Ovary (tissue), 7 donors: ENCODE measurements at regions not wholly inside any gene's neighbourhood (a gene's known extent, or its start where the extent isn't known, plus 50 kb on each side); places are given as distances from the start of the nearest gene placed in this dataset.
"Not testable (repeated sequence)": the region's sequence is repeated elsewhere in the genome, so short reads cannot be mapped to it uniquely, and the experiment has no call there.

Experiments
- DNase-seq, 5 donors: peaks; one replicate each; pipeline ENCODE4 v3.0.0-alpha.2; 2019 to 2020
- H3K27ac ChIP-seq, 2 donors: fragments of 200-600 bp; one replicate each; pipeline versions ENCODE4 v1.5.1 to v1.8.0; 2019 to 2022
- H3K27me3 ChIP-seq: fragments of 200-600 bp; one replicate; pipeline ENCODE4 v1.8.0; 2022
- H3K36me3 ChIP-seq: fragments of 200-600 bp; sonication (generic); one replicate; pipeline ENCODE4 v1.5.1; 2019
- H3K4me1 ChIP-seq: one replicate; pipeline ENCODE4 v1.8.1; 2013; ENCODE audit warnings: mild to moderate bottlenecking, moderate library complexity; ENCODE audit not compliant: insufficient read depth
- H3K4me3 ChIP-seq: fragments of 200-600 bp; sonication (generic); one replicate; pipeline ENCODE4 v1.5.1; 2017
- H3K9me3 ChIP-seq, 2 donors: fragments of 200-600 bp in 1 of 2; sonication (generic) in 1 of 2; one replicate each; pipeline versions ENCODE4 v1.5.1 to v1.8.1; 2013 to 2019; ENCODE audit warnings: mild to moderate bottlenecking in 1 of 2, moderate library complexity in 1 of 2
- CTCF ChIP-seq, 3 donors: fragments of 450-650 bp in 2 of 3; fragments of 200-600 bp in 1 of 3; IDR thresholded peaks; one replicate each; pipeline versions ENCODE4 v1.5.1 to v1.8.0; 2016 to 2022; ENCODE audit warnings: antibody characterized with exemption in 3 of 3, mild to moderate bottlenecking in 1 of 3
- EP300 ChIP-seq: sonication (generic); formaldehyde crosslinking; IDR thresholded peaks from one replicate; pipeline ENCODE4 v1.6.1; 2017; ENCODE audit warnings: antibody characterized with exemption
- POLR2A ChIP-seq: fragments of 450-650 bp; IDR thresholded peaks from one replicate; pipeline ENCODE4 v1.6.1; 2017; ENCODE audit warnings: antibody characterized with exemption, mild to moderate bottlenecking, moderate library complexity
- WGBS, 3 donors: extraction: QIAGEN DNeasy Blood & Tissue Kit in 1 of 3; methylation state at CpG; one replicate each; pipeline versions ENCODE4 v1.1.5 to v1.1.7; 2013 to 2017; 5-methylcytosine and 5-hydroxymethylcytosine counted together
- intact Hi-C, 4 donors: fragments of 100-400 bp; cut with DNase I; formaldehyde crosslinking; loops; one replicate each; pipeline versions ENCODE4 v1.11.0 to v1.15.1; 2022 to 2023
- donor health status: DM: no; HTN: no; CAD: no; lungs with moderate emphysema.
- donor health status: DM: no; HTN: no; CAD: no.
- donor health status: Bipolar disorder and iron deficiency.
- donor health status: DM: no; HTN: no; CAD: no.
- donor health status: DM: yes; HTN: yes; CAD: no.

DNA sequence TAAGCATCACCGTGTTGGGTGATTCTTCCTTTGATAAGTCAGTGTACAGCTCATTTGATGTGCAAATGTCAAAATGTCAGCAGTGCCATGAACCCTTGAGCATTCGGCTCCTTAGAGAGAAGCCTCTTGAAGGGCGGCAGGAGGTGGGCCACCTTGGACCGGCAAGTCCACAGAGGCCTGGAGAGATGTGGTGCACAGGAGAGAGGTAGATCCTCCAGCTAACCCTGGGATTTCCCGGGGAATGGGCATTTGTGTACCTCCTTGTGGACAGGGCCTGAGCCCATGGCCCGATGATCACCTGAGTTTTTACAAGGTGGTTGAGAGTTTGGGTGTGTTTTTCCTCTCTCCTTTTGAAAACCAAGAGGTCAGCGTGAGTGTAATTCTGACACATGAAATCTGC lies 133.2 kb upstream of the RCN1 start:
- Histone ChIP-seq H3K27ac (no peak overlapping the region), H3K4me3 (no peak overlapping the region), H3K9me3 (no peaks in the 10 kb centered on the region), H3K4me1 (no peaks in the 10 kb centered on the region), H3K27me3 (no peaks in the 10 kb centered on the region), H3K36me3 (no peaks in the 10 kb centered on the region)
- WGBS, 3 donors: 76 to 82% (median 78%) methylated on average over 7 of the region's 7 CpGs
- DNase-seq: no peak
- intact Hi-C loops: no loop called here
- TF ChIP-seq CTCF (IDR thresholded peaks at IDR 0.05): no peak
- no peak for TF ChIP-seq EP300
- TF ChIP-seq POLR2A: no peak

DNA sequence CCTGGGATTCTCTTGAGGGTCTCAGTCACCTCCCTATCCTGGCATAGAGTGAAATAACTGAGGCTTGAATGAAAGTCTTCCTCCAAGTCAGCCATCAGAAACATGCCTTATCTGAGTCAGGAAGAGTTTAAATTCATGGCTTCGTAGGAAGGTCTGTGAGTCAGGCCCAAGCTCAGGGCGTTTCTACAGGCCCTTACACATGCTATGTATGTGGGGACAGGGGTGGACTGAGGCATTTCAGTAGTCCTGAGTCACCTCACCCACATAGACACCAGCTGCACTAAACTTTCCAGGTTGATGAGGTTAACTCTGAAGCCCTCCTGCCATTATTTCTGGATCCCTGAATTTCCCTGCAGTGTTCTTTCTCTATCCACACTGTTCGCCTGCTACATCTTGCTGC lies 134.6 kb upstream of the RCN1 start:
- WGBS, 3 donors: 85 to 91% (median 90%) methylated on average over 3 of the region's 3 CpGs
- Histone ChIP-seq H3K27ac (no peak overlapping the region), H3K36me3 (no peaks in the 10 kb centered on the region), H3K9me3 (no peaks in the 10 kb centered on the region), H3K27me3 (no peaks in the 10 kb centered on the region), H3K4me1 (no peaks in the 10 kb centered on the region), H3K4me3 (no peak overlapping the region)
- TF ChIP-seq POLR2A (no peak), CTCF (IDR thresholded peaks at IDR 0.05) (no peak), EP300 (no peak)
- DNase-seq: no peak
- intact Hi-C loops: no loop called here

DNA sequence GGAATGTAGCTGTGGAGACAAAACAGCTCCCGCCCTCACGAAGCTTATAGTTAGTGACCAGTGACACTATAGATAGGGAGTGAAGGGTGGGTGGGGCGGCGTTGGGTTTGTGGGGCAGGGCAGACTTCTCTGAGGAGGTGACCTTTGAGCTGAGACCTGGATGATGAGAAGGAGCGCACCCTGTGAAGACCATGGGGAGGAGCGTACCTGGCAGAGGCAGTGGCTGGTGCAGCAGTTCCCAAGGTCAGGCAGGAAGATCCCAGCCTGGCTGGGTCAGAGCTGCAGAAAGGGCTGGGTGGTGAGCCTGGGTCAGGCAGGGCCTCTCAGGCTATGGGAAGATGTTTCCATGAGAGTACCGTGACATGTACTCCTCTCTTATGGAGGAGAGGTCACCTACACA lies 135.0 kb upstream of the RCN1 start:
- no peaks in the 10 kb centered on the region for H3K9me3 ChIP-seq
- WGBS, 3 donors: 84 to 85% (median 85%) methylated on average over 7 of the region's 7 CpGs
- no peak overlapping the region for H3K4me3 ChIP-seq
- H3K36me3 ChIP-seq: no peaks in the 10 kb centered on the region
- H3K4me1 ChIP-seq: no peaks in the 10 kb centered on the region
- no peak for DNase-seq
- no peak overlapping the region for H3K27ac ChIP-seq
- H3K27me3 ChIP-seq: no peaks in the 10 kb centered on the region
- intact Hi-C loops: no loop called here
- TF ChIP-seq POLR2A (no peak), EP300 (no peak), CTCF (IDR thresholded peaks at IDR 0.05) (no peak)

GRCh38 chr11:31953803-31954327 lies 137.0 kb upstream of the RCN1 start:
- no peaks in the 10 kb centered on the region for H3K4me1 ChIP-seq
- intact Hi-C loops: no loop called here

GRCh38 chr11:31949733-31950200 lies 138.6 kb upstream of the PAX6 start:
- DNase-seq, H3K27me3 ChIP-seq, H3K9me3 ChIP-seq, intact Hi-C loops, H3K4me3 ChIP-seq, H3K36me3 ChIP-seq, H3K4me1 ChIP-seq, H3K27ac ChIP-seq: not testable (repeated sequence)

More at GRCh38 chr11:31953803-31954327, 137.0 kb upstream of the RCN1 start:
- no peak for DNase-seq
- no peak overlapping the region for H3K27ac ChIP-seq
- H3K36me3 ChIP-seq: no peaks in the 10 kb centered on the region
- no peaks in the 10 kb centered on the region for H3K9me3 ChIP-seq
- 82 to 84% (median 83%) methylated on average over 6 of the region's 6 CpGs for WGBS, 3 donors
- H3K27me3 ChIP-seq: no peaks in the 10 kb centered on the region
- TF ChIP-seq POLR2A (no peak), CTCF (IDR thresholded peaks at IDR 0.05) (no peak), EP300 (no peak)
- no peak overlapping the region for H3K4me3 ChIP-seq
